Esophagus muscularis mucosa (tissue), 3 donors: ENCODE measurements at regions not wholly inside any gene's neighbourhood (a gene's known extent, or its start where the extent isn't known, plus 50 kb on each side); places are given as distances from the start of the nearest gene placed in this dataset.

Experiments used
- CTCF ChIP-seq, 3 experiments: fragments of 200-600 bp in 2 of 3; fragments of 450-650 bp in 1 of 3; sonication (generic) in 2 of 3; IDR thresholded peaks; one replicate each; pipeline ENCODE4 v1.5.1; 2017 to 2019; ENCODE audit warnings: antibody characterized with exemption in 3 of 3, mild to moderate bottlenecking in 2 of 3, moderate library complexity in 1 of 3
- POLR2AphosphoS5 ChIP-seq, 2 donors: sonication (generic); formaldehyde crosslinking; IDR thresholded peaks; one replicate each; pipeline ENCODE4 v1.6.1; 2017; ENCODE audit warnings: antibody characterized with exemption in 2 of 2

GRCh38 chr18:78422336-78422735 is 557.3 kb upstream of the SALL3 start:
- TF ChIP-seq CTCF (IDR thresholded peaks at IDR 0.05) (no peak), POLR2AphosphoS5 (IDR thresholded peaks at IDR 0.05) (no peak)
